Muscle layer of colon (tissue), 2 donors: ENCODE measurements at regions not wholly inside any gene's neighbourhood (a gene's known extent, or its start where the extent isn't known, plus 50 kb on each side); places are given as distances from the start of the nearest gene placed in this dataset.

Source experiments
- H3K27ac ChIP-seq: one replicate; pipeline ENCODE4 v1.7.0; 2013; ENCODE audit warnings: low read depth, mild to moderate bottlenecking, low read length, moderate library complexity
- H3K27me3 ChIP-seq, 2 donors: one replicate each; pipeline ENCODE4 v1.7.0; 2013; ENCODE audit warnings: low read length in 2 of 2, mild to moderate bottlenecking in 2 of 2; ENCODE audit not compliant: insufficient read depth in 2 of 2, control insufficient read depth in 1 of 2
- H3K36me3 ChIP-seq: one replicate; pipeline ENCODE4 v1.7.0; 2013; ENCODE audit warnings: mild to moderate bottlenecking, low read length; ENCODE audit not compliant: insufficient read depth
- H3K4me1 ChIP-seq: one replicate; pipeline ENCODE4 v1.7.0; 2013; ENCODE audit warnings: mild to moderate bottlenecking, low read length; ENCODE audit not compliant: insufficient read depth
- H3K4me3 ChIP-seq, 2 donors: one replicate each; pipeline ENCODE4 v1.7.0; 2013; ENCODE audit warnings: low read length in 2 of 2, low read depth in 1 of 2, mild to moderate bottlenecking in 1 of 2, moderate library complexity in 1 of 2
- H3K9ac ChIP-seq: one replicate; pipeline ENCODE4 v1.7.0; 2013; ENCODE audit warnings: low read length
- H3K9me3 ChIP-seq: one replicate; pipeline ENCODE4 v1.7.0; 2013; ENCODE audit warnings: mild to moderate bottlenecking, low read length
- donor health status: abdominal sarcoma.
- donor health status: Adenocarcinoma of cecum.

DNA sequence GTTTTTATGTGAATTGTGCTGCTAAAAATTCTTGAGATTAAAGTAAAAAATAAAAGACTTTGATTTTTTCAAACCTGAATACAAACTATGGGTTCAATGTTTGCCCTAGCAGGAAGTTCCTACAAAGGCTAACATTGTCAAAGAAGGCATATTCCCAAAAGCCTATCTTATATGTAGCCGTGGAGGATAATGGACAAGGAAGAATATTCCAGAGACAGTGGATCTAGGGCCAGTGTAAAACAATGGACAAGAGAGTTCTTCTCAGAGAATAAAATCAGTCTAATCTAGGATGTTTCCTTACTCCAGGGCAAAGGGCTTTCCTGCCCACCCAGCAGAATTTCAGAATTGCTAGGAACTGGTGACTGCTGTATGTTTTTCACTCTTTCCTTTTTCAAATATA lies 359.2 kb upstream of the ATP2B1 start:
- H3K27me3 ChIP-seq, result no peaks in the 10 kb centered on the region
- H3K36me3 ChIP-seq, result no peaks in the 10 kb centered on the region
- no peak overlapping the region for H3K9ac ChIP-seq
- no peaks in the 10 kb centered on the region for H3K9me3 ChIP-seq
- H3K4me1 ChIP-seq, result peaks cover 9% of the 10 kb centered on the region
- H3K27ac ChIP-seq, result no peak overlapping the region
- H3K4me3 ChIP-seq, result no peak overlapping the region

DNA sequence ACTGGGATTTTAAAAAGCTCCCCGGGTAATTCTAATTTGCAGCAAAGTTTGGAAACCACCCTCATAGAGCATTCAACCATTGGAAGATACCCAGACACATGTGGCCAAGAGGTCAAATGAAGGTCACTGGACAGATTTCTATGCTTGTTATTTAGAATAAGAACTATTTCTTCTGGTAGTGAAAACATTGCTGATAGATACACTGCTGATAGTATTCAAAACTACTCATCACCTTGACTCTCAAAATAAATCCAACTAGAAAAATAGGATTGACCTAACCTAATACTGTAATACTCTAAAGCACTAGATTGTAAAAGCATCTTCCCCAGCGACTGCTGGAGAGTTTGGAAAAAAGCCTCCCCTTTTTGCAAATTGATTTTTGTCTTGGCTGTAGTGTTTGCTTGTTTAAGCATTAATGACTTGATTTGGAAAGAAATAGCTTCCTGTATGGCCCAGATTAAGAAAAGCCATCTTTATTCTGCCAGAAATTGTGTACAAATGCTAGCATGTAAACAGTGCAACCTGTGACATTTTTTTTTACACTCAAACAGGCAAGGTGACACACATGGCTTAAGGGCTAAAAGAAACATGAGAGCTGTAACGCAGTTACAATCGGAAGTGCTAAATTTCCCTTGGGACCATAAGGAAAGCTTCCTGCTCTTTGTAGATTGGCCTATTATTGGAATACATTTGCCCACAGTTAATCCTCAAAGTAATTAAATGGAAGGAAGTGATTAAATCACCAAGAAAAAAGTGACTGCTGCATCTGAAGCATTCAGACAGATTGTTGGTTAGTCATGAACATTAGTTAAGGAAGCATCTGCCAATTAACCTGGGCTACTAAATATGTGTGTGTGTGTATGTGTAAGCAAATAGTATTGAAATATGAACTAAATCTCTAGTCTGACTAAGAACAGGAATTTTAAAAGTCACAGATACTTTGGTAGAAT lies 356.5 kb upstream of the ATP2B1 start:
- Histone ChIP-seq H3K9ac (no peak overlapping the region), H3K27me3 (no peaks in the 10 kb centered on the region), H3K36me3 (no peaks in the 10 kb centered on the region), H3K4me1 (peaks cover 9% of the 10 kb centered on the region), H3K27ac (no peak overlapping the region), H3K4me3 (no peak overlapping the region), H3K9me3 (no peaks in the 10 kb centered on the region)

DNA sequence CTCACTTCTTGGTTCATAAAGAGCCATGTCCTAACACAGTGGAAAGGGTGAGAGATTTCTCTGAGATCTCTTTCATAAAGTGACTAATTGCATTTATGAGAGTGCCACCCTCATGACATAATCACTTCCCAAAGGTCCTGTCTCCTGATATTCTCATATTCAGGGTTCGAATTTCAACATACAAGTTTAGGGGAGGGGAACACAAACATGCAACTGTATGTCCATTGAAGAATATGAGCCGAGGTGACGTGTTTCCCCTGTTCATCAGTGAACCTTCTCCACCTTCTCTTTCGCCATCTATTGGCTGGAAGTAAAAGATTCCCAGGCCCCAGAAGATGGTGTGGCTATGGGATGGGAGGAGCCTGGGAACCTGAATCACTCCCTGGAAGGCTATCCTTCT lies 354.2 kb upstream of the ATP2B1 start:
- no peaks in the 10 kb centered on the region for H3K36me3 ChIP-seq
- H3K27ac ChIP-seq, result no peak overlapping the region
- no peaks in the 10 kb centered on the region for H3K27me3 ChIP-seq
- peaks cover 15% of the 10 kb centered on the region for H3K4me1 ChIP-seq
- no peaks in the 10 kb centered on the region for H3K9me3 ChIP-seq
- no peak overlapping the region for H3K4me3 ChIP-seq
- no peak overlapping the region for H3K9ac ChIP-seq

DNA sequence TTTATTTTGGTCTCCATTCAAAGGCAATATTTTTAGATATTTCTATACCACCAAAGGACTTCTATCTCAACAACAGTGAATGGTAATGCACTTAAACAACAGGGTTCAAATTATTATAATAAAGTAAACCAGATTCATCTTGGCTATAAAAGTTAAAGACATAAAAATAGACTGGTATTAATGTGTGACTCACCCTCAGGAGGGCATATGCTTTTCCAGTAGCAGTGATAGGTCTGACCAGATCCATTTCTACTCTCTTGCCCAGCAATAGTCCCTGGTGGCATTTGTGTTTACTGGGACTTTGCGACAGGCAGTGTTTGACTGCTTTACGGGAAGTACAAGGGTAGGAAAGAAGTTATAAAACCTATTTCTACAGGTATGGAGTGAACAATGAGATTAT lies 353.2 kb upstream of the ATP2B1 start:
- H3K9me3 ChIP-seq, result no peaks in the 10 kb centered on the region
- H3K4me1 ChIP-seq, result peaks cover 15% of the 10 kb centered on the region
- H3K36me3 ChIP-seq, result no peaks in the 10 kb centered on the region
- H3K27ac ChIP-seq, result no peak overlapping the region
- H3K9ac ChIP-seq, result no peak overlapping the region
- H3K27me3 ChIP-seq, result no peaks in the 10 kb centered on the region
- no peak overlapping the region for H3K4me3 ChIP-seq

DNA sequence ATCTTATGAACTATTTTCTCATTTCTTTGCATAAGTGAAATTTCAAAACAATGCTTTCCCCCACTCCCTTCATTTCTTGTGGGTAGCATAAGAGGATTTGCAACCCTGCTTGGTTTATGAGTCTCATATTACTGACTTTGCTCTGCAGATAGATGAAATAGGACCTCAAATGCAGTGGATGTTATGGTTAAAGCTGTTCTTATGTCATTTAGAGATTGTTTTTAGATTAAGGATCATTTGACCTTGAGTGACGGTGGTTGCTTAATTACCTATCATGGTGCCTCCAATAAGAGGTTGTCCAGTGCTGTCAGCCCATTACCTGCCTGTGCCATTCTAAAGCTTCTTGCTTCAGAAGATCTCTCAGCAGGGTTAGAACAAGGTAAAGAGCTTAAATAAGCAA lies 351.4 kb upstream of the ATP2B1 start:
- H3K9ac ChIP-seq, result no peak overlapping the region
- H3K4me3 ChIP-seq, result no peak overlapping the region
- peaks cover 11% of the 10 kb centered on the region for H3K4me1 ChIP-seq

DNA sequence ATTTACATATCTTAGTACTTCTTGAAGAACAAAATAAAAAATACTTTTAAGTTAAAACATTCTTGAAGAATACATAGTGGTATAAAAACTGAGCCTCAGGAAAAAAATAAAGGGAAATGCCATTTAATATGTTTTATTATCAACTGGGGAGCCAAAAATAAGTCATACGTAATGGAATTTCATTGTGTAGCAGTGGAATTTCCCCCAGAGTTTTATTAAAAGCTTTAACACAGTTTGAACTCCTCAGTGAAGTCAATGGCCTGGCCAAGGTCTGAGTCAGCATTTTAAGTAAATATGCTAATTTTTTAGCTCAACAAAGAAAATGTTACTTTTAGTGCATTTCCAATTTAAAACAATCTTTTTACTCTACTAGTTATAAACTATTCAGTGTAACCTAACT lies 350.1 kb upstream of the ATP2B1 start:
- peaks cover 11% of the 10 kb centered on the region for H3K4me1 ChIP-seq
- H3K36me3 ChIP-seq, result no peaks in the 10 kb centered on the region
- H3K9me3 ChIP-seq, result no peaks in the 10 kb centered on the region
- H3K9ac ChIP-seq, result no peak overlapping the region
- no peaks in the 10 kb centered on the region for H3K27me3 ChIP-seq
- no peak overlapping the region for H3K27ac ChIP-seq
- no peak overlapping the region for H3K4me3 ChIP-seq

More for the DNA sequence above, 351.4 kb upstream of the ATP2B1 start:
- Histone ChIP-seq H3K9me3 (no peaks in the 10 kb centered on the region), H3K27me3 (no peaks in the 10 kb centered on the region), H3K36me3 (no peaks in the 10 kb centered on the region), H3K27ac (no peak overlapping the region)

DNA sequence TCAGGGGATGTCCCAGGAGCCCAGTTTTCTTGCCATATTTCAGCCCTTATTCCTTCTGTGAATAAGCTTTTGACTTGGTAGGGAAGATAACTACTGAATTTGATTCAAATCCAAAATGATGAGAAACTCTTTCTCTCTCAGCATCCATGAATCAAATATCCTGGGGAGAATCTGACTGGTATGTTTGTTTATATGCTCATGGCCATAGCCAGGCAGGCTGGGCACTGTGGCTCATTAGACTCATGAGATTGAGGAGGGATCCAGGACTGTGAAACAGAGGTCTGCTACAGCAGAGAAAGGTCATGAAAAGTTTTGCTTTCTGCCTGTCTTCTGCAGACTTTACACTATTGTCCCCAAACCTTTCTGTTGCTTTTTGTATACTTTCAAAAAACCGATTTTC lies 346.4 kb upstream of the ATP2B1 start:
- no peak overlapping the region for H3K27ac ChIP-seq
- H3K36me3 ChIP-seq, result no peaks in the 10 kb centered on the region
- H3K4me1 ChIP-seq, result peaks cover 6% of the 10 kb centered on the region
- H3K9me3 ChIP-seq, result no peaks in the 10 kb centered on the region
- no peaks in the 10 kb centered on the region for H3K27me3 ChIP-seq
- H3K4me3 ChIP-seq, result no peak overlapping the region
- H3K9ac ChIP-seq, result no peak overlapping the region

DNA sequence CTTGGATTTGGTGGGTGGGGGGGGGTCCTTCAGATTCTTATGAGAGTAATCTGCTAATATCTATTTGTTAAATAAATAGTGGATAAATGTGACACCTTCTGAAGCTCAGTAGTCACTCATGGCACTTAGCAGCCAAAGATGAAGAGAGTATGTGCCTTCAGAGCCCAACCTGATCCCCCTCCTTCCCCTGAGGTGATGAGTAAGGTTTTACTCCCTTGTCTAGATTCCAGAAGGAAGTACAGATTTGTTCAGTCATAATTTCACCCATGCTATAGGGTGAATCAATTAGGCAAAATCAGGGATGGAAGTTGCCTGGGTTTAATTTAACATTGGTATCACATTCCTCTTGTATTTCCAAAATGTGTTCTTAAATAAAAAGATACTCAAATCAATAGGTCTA lies 340.3 kb upstream of the ATP2B1 start:
- Histone ChIP-seq H3K9me3 (no peaks in the 10 kb centered on the region), H3K9ac (no peak overlapping the region), H3K4me3 (no peak overlapping the region), H3K27ac (no peak overlapping the region), H3K4me1 (no peaks in the 10 kb centered on the region), H3K36me3 (no peaks in the 10 kb centered on the region), H3K27me3 (no peaks in the 10 kb centered on the region)

DNA sequence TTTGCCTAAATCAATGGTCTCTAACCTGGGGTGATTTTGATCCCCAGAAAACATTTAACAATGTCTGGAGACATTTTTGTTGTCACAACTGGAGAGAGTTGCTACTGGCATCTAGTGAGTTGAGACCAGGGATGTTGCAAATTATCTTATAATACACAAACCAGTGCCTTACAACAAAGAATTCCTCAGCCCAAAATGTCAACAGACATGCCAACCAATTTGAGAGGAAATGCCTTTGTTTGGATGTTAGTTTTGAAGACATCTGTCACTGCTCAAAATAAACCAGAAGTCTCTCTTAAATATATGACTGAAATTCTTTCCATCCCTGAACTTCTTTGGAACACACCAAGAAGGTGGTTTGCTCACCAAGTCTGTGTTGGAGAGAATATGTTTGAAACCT lies 336.9 kb upstream of the ATP2B1 start:
- Histone ChIP-seq H3K27me3 (no peaks in the 10 kb centered on the region), H3K4me3 (no peak overlapping the region)

DNA sequence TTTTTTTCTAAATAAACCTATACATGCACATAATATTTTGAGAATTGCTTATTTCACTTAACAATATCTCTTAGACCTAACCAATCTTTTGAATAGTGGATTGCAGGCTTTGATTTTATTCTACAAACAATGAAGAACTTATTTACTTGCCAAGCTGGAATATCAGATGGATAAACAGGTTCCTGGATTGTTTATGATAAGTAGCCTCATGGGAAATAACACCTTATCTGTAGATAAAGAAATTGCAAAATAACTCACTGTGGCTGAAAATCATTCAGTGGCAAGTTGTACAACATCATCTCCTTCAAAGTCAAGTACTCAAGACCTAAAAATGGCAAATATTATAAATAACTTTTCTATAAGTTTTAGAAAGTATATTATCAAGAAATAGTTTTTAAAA lies 335.4 kb upstream of the ATP2B1 start:
- Histone ChIP-seq H3K4me1 (no peaks in the 10 kb centered on the region), H3K9me3 (no peaks in the 10 kb centered on the region), H3K27ac (no peak overlapping the region), H3K9ac (no peak overlapping the region), H3K4me3 (no peak overlapping the region), H3K27me3 (no peaks in the 10 kb centered on the region), H3K36me3 (no peaks in the 10 kb centered on the region)

More for the DNA sequence above, 336.9 kb upstream of the ATP2B1 start:
- no peaks in the 10 kb centered on the region for H3K36me3 ChIP-seq
- H3K9me3 ChIP-seq, result no peaks in the 10 kb centered on the region
- H3K4me1 ChIP-seq, result no peaks in the 10 kb centered on the region
- H3K27ac ChIP-seq, result no peak overlapping the region
- no peak overlapping the region for H3K9ac ChIP-seq

DNA sequence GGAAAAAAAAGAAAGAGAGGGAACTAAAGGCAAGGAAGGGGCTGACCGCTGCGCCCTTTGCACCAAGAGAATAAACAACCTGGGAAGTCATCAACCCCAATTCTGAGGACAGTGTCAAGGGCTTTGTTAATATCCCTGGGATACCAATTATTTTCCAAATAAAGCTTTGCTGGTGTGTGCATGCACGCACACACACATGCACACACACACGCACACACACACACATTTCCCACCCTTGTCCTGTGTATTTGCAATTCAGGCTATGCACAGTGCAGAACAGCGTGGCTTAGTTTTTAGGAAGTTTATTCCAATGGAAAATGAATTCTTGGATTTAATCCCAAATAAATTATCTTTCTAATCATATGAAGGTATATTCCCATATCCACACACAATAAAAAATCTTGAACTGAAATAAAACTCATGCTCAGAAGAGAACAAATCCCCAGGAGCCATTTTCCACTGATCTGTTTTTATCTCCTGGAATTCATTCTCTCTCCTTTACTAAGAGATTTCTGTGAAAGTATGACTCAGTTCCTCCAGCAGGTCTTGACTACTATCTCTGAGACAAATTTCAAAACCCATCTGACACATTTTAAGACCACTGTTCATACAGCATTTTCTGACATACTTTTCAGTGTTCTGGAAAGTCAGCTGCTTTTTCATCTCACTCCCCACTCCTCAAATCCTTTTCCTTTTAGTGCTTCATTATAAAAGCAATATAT lies 334.4 kb upstream of the ATP2B1 start:
- no peak overlapping the region for H3K27ac ChIP-seq
- H3K27me3 ChIP-seq, result no peaks in the 10 kb centered on the region
- no peak overlapping the region for H3K9ac ChIP-seq
- H3K36me3 ChIP-seq, result no peaks in the 10 kb centered on the region
- H3K4me3 ChIP-seq, result no peak overlapping the region
- H3K9me3 ChIP-seq, result no peaks in the 10 kb centered on the region
- no peaks in the 10 kb centered on the region for H3K4me1 ChIP-seq
